A673 (cell line): ENCODE measurements at regions not wholly inside any gene's neighbourhood (a gene's known extent, or its start where the extent isn't known, plus 50 kb on each side); places are given as distances from the start of the nearest gene placed in this dataset.

ENCODE experiments used
- BruUV-seq: library from RNA; stranded (reverse); fragments of 400-500 nt; replicated peaks from 2 replicates; lab custom pipeline; 2021; lab: Mats Ljungman, UMichigan
- CTCF ChIA-PET: fragments of 300-600 bp; sonication (Branson Sonifier 250); formaldehyde crosslinking; loops from one replicate; lab custom pipeline; 2022; ENCODE audit warnings: antibody characterized with exemption; lab: Charles Lee
- POLR2A ChIA-PET: fragments of 300-600 bp; sonication (Branson Sonifier 250); formaldehyde crosslinking; loops from one replicate; lab custom pipeline; 2022; ENCODE audit warnings: antibody characterized with exemption; ENCODE audit not compliant: low non-redundant PET; lab: Charles Lee
- DNase-seq: peaks from one replicate; pipeline ENCODE4 v3.0.0-alpha.2; 2015; ENCODE audit warnings: low spot score
- H3K27ac ChIP-seq: fragments of 200-600 bp; sonication (generic); 2 replicates; pipeline ENCODE4 v1.5.1; 2016; ENCODE audit warnings: mixed run types, low read depth, mild to moderate bottlenecking, mixed read lengths, antibody characterized with exemption, low read length; ENCODE audit not compliant: poor library complexity, severe bottlenecking
- H3K27me3 ChIP-seq: fragments of 200-600 bp; sonication (generic); replicated peaks from 2 replicates; pipeline ENCODE4 v1.6.1; 2017; ENCODE audit warnings: mixed run types, low read depth, mild to moderate bottlenecking, mixed read lengths, antibody characterized with exemption, low read length; ENCODE audit not compliant: insufficient read depth, poor library complexity
- H3K36me3 ChIP-seq: fragments of 200-600 bp; sonication (generic); 2 replicates; pipeline ENCODE4 v1.6.1; 2016; ENCODE audit warnings: mixed run types, mild to moderate bottlenecking, mixed read lengths, antibody characterized with exemption, low read length; ENCODE audit not compliant: insufficient read depth, poor library complexity, severe bottlenecking
- H3K4me1 ChIP-seq: fragments of 200-600 bp; sonication (generic); 2 replicates; pipeline ENCODE4 v1.6.1; 2017; ENCODE audit warnings: mixed run types, mild to moderate bottlenecking, mixed read lengths, antibody characterized with exemption, low read length; ENCODE audit not compliant: insufficient read depth, poor library complexity, severe bottlenecking
- H3K4me3 ChIP-seq: fragments of 200-600 bp; sonication (generic); 2 replicates; pipeline ENCODE4 v1.5.1; 2016; ENCODE audit warnings: low read depth, mixed run types, mild to moderate bottlenecking, mixed read lengths, low read length; ENCODE audit not compliant: poor library complexity, severe bottlenecking
- H3K9me3 ChIP-seq: fragments of 200-600 bp; sonication (generic); 2 replicates; pipeline ENCODE4 v1.6.1; 2016; ENCODE audit warnings: mixed run types, low read depth, mild to moderate bottlenecking, mixed read lengths, antibody characterized with exemption, low read length; ENCODE audit not compliant: poor library complexity, severe bottlenecking
- EZH2 ChIP-seq: fragments of 200-600 bp; sonication (generic); IDR thresholded peaks from 2 replicates; pipeline ENCODE4 v1.6.1; 2017; ENCODE audit warnings: borderline replicate concordance, low read depth, mild to moderate bottlenecking, mixed read lengths, antibody characterized with exemption, low read length; ENCODE audit not compliant: poor library complexity, severe bottlenecking
- intact Hi-C: fragments of 100-400 bp; cut with micrococcal nuclease; formaldehyde crosslinking; loops from one replicate; pipeline ENCODE4 v1.10.0; 2022; ENCODE audit not compliant: unreplicated experiment
- TF ChIP-seq, protein P1 (sequence below): fragments of 300-800, 200-600 bp; sonication (generic); conservative IDR thresholded peaks from 2 replicates; pipeline ENCODE4 v1.5.1; 2017; ENCODE audit warnings: low read depth, mild to moderate bottlenecking, antibody characterized with exemption, low read length, moderate library complexity, mixed read lengths

- no peak overlapping the region for H3K4me3 ChIP-seq
- H3K27ac ChIP-seq = no peak overlapping the region
- H3K27me3 ChIP-seq = no peaks in the 10 kb centered on the region
- H3K4me1 ChIP-seq = no peaks in the 10 kb centered on the region
- intact Hi-C loops = loop anchor here (10.0 kb wide), 1 partner anchor 360 kb away; no protein-coding TSS in a partner anchor
- TF ChIP-seq EZH2 = no peak
- TF ChIP-seq, protein P1, sequence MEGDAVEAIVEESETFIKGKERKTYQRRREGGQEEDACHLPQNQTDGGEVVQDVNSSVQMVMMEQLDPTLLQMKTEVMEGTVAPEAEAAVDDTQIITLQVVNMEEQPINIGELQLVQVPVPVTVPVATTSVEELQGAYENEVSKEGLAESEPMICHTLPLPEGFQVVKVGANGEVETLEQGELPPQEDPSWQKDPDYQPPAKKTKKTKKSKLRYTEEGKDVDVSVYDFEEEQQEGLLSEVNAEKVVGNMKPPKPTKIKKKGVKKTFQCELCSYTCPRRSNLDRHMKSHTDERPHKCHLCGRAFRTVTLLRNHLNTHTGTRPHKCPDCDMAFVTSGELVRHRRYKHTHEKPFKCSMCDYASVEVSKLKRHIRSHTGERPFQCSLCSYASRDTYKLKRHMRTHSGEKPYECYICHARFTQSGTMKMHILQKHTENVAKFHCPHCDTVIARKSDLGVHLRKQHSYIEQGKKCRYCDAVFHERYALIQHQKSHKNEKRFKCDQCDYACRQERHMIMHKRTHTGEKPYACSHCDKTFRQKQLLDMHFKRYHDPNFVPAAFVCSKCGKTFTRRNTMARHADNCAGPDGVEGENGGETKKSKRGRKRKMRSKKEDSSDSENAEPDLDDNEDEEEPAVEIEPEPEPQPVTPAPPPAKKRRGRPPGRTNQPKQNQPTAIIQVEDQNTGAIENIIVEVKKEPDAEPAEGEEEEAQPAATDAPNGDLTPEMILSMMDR = no peak
- no peaks in the 10 kb centered on the region for H3K9me3 ChIP-seq
- ChIA-PET CTCF (no interaction called here), POLR2A (interaction anchor here (0.7 kb wide), 1 partner anchor 39 kb away, joined by 4 read pairs; no protein-coding TSS in a partner anchor)
- DNase-seq = no peak
- no TSS peak for BruUV-seq
- no peaks in the 10 kb centered on the region for H3K36me3 ChIP-seq
Observed at GRCh38 chr15:61524545-61524944, 295.4 kb upstream of the RORA start.

- TF ChIP-seq EZH2 = no peak
- TF ChIP-seq, protein P1 = no peak
- ChIA-PET POLR2A (no interaction called here), CTCF (no interaction called here)
- no peak overlapping the region for H3K27ac ChIP-seq
- no peaks in the 10 kb centered on the region for H3K36me3 ChIP-seq
- no peaks in the 10 kb centered on the region for H3K27me3 ChIP-seq
- H3K4me1 ChIP-seq = no peaks in the 10 kb centered on the region
- intact Hi-C loops = loop anchor here (10.0 kb wide), 1 partner anchor 359 kb away; no protein-coding TSS in a partner anchor
- no peaks in the 10 kb centered on the region for H3K9me3 ChIP-seq
- no TSS peak for BruUV-seq
- H3K4me3 ChIP-seq = no peak overlapping the region
- no peak for DNase-seq
Observed at GRCh38 chr15:61524086-61524485, 295.0 kb upstream of the RORA start.

DNA sequence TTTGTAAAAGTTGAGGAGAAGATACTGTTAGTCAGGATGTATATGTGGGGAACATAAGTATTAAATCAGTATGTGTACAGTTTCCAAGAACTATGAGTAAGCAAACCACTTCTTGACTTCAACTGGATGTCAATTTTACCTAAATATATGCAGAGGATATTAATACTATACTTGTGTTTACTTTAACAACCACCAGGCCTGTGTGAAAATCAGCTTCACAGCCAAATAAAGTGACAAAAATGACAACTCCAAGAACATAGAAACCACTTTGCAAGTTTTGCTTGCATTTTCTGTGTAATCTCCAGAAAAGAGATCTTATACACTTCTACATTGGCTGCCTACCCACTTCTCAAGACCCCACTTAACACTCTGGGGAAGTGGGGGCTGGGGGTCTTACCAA lies 293.3 kb upstream of the RORA start:
- Histone ChIP-seq H3K27ac (no peak overlapping the region), H3K4me1 (no peaks in the 10 kb centered on the region), H3K9me3 (no peaks in the 10 kb centered on the region), H3K4me3 (no peak overlapping the region), H3K36me3 (no peaks in the 10 kb centered on the region), H3K27me3 (no peaks in the 10 kb centered on the region)
- BruUV-seq = no TSS peak
- POLR2A ChIA-PET = no interaction called here
- no peak for DNase-seq
- TF ChIP-seq EZH2 = no peak
- TF ChIP-seq, protein P1 = no peak
- intact Hi-C loops = loop anchor here (10.0 kb wide), 1 partner anchor 358 kb away; no protein-coding TSS in a partner anchor
- CTCF ChIA-PET = no interaction called here
